HG02973 (cell line): ENCODE measurements at regions not wholly inside any gene's neighbourhood (a gene's known extent, or its start where the extent isn't known, plus 50 kb on each side); places are given as distances from the start of the nearest gene placed in this dataset.
"Not testable (repeated sequence)": the region's sequence is repeated elsewhere in the genome, so short reads cannot be mapped to it uniquely, and the experiment has no call there.

Experiments used
- ATAC-seq: cut with Tn5 transposase; IDR thresholded peaks from one replicate; pipeline ENCODE4 v1.9.1; 2021; ENCODE audit warnings: moderate library complexity; ENCODE audit not compliant: unreplicated experiment

DNA sequence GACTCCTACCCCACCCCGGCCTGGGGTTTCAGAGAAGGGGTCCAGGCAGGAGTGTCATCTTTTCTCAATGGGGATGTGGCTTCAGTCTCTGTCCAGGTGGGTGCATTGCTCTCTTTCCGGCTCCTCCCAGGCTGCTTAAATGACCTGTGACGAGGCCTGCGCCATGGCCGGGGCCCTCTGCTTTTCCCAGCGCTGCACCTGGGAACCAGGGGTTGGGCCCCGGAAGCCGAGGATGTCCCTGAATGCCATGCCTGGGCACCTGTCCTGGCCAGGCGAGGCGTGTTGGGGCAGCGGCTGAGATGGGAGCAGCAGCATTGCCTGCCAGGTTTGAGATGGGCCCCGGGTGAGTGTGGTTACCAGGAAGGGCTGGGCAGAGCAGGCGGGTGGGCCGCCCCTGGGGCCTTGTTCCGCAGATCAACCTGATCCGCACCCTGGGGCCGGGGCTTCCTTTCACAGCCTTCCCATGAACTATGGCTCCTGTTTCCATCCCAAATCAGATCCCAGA, 147.4 kb downstream of the SEC14L1 start:
- no peak for ATAC-seq

- ATAC-seq, result not testable (repeated sequence)
Observed at GRCh38 chr17:77290759-77291558, 150.2 kb downstream of the SEC14L1 start.

DNA sequence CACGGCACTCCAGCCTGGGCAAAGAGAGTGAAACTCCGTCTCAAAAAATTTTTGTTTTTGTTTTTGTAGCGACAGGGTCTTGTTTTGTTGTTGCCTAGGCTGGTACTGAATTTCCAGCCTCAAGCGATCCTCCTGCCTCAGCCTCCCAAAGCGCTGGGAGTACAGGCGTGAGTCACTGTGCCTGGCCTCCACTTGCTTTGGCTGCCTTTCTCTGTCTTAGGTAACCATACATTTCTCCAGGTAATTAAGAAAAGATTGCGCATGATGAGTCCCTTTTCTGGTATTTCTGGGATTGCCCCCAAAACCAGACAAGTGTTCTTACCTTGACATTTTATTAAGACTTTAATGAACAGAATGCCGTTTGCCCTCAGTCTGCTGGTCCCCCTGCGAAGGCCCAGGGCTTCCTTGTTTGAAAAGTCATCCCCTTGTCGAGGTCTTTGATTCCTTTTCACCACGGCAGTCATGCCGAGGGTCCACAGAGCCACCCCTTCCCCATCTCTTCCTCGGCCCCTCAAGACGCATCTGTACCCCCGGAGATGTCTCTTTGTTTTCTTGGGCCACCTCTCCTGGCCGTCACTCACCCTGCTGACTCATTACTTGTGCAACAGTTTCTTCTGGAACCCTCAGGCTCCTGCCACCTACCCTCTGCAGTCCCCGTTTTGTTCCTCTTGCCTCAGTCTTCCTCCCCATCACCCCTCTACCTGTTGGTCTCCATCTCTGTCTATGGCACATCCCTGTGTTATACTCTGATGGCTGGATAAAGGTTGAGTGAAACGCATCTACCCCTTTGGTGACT, 151.0 kb downstream of the SEC14L1 start:
- ATAC-seq, result no peak

DNA sequence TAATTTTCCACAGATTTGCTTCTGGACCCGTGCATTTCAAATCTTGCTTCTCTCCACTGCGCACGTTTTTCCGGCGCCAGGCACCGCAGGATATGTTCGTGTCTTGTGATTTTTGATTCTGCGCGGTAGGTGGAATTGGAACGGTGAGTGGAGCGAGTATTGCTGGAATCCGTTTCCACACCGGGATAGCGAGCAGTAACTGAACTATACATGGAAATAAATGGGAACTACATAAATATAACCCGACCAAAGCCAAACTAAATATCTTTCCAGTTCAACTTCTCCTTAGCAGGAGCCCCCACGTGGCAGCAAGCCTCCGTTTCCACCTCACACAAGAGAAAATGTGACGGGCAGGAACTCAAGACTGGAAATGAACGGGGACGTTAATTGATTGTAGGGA, 154.0 kb downstream of the SEC14L1 start:
- no peak for ATAC-seq

- no peak for ATAC-seq
Observed at GRCh38 chr17:77295241-77295853, 154.6 kb downstream of the SEC14L1 start.

- ATAC-seq, result no peak
Observed at GRCh38 chr17:77296769-77297409, 156.1 kb downstream of the SEC14L1 start.

- ATAC-seq, result no peak
Observed at GRCh38 chr17:77297693-77298666, 157.2 kb downstream of the SEC14L1 start.

DNA sequence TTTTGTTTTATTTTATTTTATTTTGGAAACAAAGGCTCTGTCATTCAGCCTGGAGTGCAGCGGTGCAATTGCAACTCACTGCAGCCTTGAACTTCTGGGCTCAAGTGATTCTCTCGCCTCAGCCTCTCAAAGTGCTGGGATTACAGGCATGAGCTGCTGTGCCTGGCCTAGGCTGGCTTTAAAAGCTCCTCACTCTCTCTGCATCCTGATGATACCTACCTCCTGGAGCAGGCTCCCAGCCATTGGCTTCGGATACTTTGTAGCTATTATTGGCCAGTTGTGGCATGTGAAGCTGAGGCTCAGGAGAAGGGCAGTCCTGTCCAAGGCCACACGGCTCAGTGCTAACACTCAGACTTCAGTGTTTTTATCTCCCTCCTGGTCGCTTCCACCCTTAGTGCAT, 158.0 kb downstream of the SEC14L1 start:
- ATAC-seq, result no peak

DNA sequence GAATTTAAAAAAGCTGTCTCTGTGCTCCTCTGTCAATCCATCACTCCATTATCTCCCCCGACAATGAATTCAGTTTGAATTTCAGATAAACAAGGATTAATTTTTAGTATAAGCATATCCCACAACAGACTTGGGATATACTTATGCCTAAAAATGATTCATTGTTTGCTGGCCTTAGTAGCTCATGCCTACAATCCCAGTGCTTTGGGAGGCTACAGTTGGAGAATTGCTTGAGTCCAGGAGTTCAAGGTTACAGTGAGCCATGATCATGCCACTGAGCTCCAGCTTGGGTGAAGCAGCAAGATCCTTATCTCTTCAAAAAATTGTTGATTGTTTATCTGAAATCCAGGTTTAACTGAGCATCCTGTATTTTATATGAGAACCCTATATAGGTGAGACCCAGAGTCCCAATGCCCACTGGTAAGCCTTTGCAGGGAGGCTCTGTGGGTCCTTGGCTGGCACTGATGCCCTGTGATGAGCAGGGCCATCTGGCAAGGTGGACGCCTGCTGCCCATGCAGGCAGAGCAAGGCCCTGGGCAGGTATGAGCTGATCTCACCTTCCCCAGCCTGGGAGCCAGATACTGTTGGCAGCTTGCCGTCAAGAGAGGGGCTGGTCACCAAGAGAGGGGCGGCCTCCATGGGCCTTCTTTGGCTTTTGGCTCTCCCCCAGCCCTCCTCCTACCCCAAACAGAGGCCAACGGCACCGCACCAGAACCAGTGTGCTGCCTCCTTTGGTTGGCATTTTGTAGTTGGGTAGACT, 158.7 kb downstream of the SEC14L1 start:
- ATAC-seq, result no peak

DNA sequence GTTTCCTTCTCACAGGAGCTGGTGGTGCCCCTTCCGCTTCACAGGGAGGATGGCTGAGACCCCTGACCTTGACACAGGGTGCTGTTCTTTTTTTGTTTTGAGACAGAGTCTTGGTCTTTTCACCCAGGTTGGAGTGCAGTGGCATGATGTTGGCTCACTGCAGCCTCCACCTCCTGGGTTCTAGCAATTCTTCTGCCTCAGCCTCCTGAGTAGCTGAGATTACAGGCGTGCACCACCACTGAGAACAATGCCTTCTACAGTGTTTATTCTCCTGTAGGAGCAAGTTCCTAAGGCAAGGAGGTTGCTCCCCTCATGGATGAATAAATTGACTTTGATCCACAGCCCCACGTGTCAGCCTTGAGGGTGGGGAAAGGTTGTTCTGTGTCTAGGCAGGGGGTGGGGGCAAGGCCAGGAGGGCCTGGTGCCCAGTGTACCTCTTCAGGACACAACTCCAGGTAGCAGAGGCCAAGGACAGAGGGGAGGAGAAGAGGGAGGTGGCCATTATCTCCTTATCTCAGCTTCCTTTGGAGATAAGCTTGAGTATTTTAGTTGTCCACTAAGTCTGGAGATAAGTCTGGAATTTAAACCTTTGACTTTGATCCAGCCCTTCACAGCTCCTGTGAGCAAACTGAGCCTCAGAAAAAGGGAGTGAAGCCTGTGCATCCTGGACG, 159.4 kb downstream of the SEC14L1 start:
- ATAC-seq, result no peak

DNA sequence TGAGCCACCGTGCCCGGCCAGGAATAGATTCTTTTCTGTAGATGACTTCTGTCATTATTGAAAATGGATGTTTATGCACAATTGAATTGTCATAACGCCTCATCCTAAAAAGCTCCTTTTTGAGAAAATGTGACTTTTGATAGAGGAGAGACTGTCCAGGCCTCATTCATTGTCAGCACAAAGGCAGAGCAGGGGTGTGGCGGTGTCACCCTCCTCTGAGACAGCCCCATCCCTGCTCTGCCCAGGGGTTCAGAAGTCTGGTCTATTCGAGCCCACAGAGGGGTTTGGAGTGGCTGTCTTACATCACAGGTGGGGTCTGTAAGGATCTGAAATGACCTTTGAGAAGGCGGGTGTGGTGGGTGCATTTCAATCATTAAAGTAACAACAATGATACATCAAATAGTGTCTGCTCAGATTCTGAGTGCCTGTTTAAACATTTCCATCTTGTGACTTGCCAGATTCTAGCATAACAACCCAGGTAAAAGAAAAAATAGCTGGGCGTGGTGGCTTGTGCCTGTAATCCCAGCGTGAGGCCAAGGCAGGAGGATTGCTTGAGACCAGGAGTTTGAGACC, 161.0 kb downstream of the SEC14L1 start:
- no peak for ATAC-seq

GRCh38 chr17:77302682-77303081, 161.9 kb downstream of the SEC14L1 start:
- no peak for ATAC-seq

DNA sequence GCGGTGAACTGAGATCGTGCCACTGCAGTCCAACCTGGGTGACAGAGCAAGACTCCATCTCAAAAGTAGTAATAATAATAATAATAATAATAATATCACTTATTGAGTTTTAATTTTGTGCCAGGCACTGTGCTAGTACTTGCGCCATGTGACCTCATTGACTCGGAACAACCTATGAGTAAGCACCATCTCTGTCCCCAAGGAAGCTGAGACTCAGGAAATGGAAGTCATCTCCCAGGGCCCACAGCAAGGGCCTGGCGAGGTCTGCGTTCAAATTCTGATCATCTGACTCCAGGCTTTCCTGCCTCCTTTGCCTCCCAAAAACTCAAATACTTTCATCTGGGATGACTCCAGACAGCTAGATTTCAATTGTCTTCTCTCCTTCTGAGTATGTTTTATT, 162.9 kb downstream of the SEC14L1 start:
- no peak for ATAC-seq

DNA sequence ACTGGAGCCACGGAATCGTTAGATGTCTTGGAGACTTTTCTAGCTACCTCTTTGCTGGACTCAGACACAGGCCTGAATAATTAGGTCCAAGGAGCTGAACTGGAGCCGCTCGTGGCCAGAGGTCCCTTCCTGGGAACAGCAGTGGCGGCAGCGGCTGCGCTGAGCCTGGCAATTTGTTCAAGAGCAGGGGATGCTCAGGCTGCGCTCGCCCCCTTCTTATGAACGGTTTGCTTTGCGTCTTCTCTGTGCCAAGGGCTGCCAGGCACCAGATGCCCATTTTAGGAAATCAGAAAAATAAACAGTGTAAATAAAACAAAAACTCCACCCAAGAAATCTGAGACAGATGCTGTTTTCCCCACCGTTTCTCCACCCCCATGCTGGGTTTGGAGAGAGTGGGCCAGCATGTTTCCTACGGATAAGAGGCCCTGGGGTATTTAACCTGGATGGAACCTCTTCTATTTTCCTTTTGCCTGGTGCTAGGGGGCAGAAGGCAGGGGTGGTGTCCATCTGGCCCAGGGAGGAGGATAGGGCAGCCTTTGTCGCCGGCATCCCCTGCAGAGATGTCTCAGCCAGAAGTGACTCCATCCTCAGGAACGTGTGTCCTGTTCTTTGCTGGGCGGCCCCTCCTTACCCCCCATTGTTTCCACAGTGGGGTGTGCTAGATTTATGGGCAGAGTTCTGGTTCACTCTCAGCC, 163.4 kb downstream of the SEC14L1 start:
- no peak for ATAC-seq

DNA sequence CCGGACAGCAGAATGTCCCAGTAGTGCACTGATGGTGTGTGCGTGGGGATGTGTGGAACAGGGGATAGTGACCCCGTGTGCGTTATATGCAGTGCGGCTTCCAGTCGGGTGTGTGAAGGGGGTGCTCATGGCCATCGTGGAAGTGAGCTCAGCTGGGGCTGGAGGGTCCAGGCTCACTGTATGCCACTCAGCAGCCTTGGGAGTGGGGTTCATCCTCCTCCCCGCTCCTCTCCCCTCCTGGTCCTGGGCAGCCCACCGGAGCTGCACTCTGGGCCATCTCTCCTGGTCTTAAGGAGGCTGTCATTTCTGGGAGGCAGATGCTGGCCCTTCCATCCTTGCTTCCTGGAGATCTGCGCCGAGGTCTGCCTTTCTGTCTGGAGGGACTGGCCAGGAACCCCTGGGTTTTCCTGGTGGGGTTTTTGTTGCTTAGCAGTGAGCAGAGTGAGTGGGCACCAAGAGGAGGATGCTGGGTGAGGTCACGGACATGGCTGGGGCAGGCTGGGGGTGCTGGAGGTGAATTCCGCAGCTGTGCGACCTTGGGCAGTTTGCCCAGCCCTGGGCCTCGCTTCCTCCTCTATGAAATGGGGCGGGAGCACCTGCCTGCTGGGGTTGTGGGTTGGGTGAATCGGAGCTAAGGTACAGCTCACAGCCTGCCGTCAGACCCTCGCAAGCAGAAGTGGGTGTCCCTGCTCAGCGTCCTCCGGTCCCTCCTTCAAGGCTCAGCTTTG, 164.1 kb downstream of the SEC14L1 start:
- no peak for ATAC-seq

DNA sequence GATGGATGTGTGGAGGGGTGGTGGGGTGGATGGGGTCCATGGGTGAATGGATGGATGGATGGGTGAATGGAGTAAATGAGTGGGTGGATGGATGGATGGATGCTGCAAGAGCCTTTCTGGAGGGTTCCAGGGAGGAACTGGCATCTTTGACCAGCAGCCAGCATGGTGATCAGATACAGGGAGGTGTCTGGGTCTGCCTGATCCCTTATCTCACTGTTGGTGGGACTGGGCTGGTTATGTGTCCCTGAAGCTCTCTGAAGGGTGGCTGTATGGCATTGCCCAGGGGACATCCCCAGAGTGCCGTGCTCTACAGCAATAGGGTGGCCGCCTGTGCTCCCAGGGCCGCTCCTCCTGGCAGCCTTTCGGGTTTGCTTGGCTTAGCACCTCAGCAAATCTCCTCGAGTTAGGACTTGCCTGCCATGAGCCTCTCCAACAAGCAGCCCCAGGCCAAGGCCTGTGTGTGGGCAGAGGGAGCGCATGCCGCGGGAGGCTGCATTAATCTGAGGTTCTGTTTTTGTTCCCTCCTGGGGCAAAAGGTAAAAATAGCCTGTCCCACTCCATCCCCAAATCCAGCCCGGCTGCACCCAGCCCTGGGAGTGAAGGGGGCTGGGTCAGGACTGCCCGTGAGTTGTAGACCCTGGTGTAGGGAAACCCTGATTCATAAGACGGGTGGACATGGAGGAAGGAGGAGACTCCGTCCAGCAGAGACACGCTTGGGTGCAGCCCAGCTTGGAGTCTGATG, 165.4 kb downstream of the SEC14L1 start:
- no peak for ATAC-seq
